K562 (cell line): ENCODE measurements at regions not wholly inside any gene's neighbourhood (a gene's known extent, or its start where the extent isn't known, plus 50 kb on each side); places are given as distances from the start of the nearest gene placed in this dataset.
A peak's percentile ranks its signal among the peaks of the same experiment; 100 is the strongest.

Experiments used
- ADNP ChIP-seq: fragments of 200-800 bp; sonication (Bioruptor generic); IDR thresholded peaks from 2 replicates; pipeline ENCODE4 v1.6.1; 2016; ENCODE audit warnings: missing genetic modification characterization, missing compliant biosample characterization
- AFF1 ChIP-seq, 2 experiments: fragments of 450-650 bp; IDR thresholded peaks; 2 replicates each; pipeline ENCODE4 v1.6.1; 2018; ENCODE audit warnings: mild to moderate bottlenecking in 2 of 2, low read depth in 1 of 2; ENCODE audit not compliant: partially characterized antibody in 2 of 2
- ARID2 ChIP-seq: fragments of 450-650 bp; IDR thresholded peaks from 2 replicates; pipeline ENCODE4 v1.6.1; 2017; ENCODE audit warnings: antibody characterized with exemption, mild to moderate bottlenecking
- CHAMP1 ChIP-seq: fragments of 450-650 bp; IDR thresholded peaks from 2 replicates; pipeline ENCODE4 v1.6.1; 2016; ENCODE audit warnings: mild to moderate bottlenecking
- E2F8 ChIP-seq: fragments of 450-650 bp; IDR thresholded peaks from 2 replicates; pipeline ENCODE4 v1.7.1; 2018; ENCODE audit warnings: mild to moderate bottlenecking, low read depth; ENCODE audit not compliant: partially characterized antibody
- FOXP1 ChIP-seq: sonication (generic); formaldehyde crosslinking; IDR thresholded peaks from 2 replicates; pipeline ENCODE4 v1.8.0; 2022; ENCODE audit warnings: mild to moderate bottlenecking, missing genetic modification reagents
- HDAC3 ChIP-seq: fragments of 450-650 bp; IDR thresholded peaks from 2 replicates; pipeline ENCODE4 v1.6.1; 2018; ENCODE audit warnings: borderline replicate concordance, mild to moderate bottlenecking, moderate library complexity; ENCODE audit not compliant: partially characterized antibody
- HMGN3 ChIP-seq: IDR thresholded peaks from 2 replicates; pipeline ENCODE4 v1.6.1; 2011; ENCODE audit warnings: borderline replicate concordance, low read depth, mild to moderate bottlenecking, mixed read lengths, low read length; ENCODE audit not compliant: insufficient read length; ENCODE audit errors: extremely low read depth
- KDM1A ChIP-seq, 2 experiments: fragments of 450-650 bp; IDR thresholded peaks; 2 replicates each; pipeline ENCODE4 v1.6.1; 2016; ENCODE audit warnings: mild to moderate bottlenecking in 2 of 2
- MLLT1 ChIP-seq, 2 experiments: fragments of 450-650 bp; IDR thresholded peaks; 2 replicates each; pipeline ENCODE4 v1.6.1; 2016
- PCBP1 ChIP-seq: fragments of 200-400 bp; formaldehyde crosslinking; IDR thresholded peaks from 2 replicates; pipeline ENCODE4 v1.6.1; 2018; ENCODE audit warnings: mild to moderate bottlenecking, low read depth, low read length; ENCODE audit not compliant: poor library complexity, severe bottlenecking
- RFX1 ChIP-seq: fragments of 450-650 bp; IDR thresholded peaks from 2 replicates; pipeline ENCODE4 v1.6.1; 2016; ENCODE audit warnings: mild to moderate bottlenecking, moderate library complexity
- SAFB ChIP-seq: fragments of 200-400 bp; formaldehyde crosslinking; IDR thresholded peaks from 2 replicates; pipeline ENCODE4 v1.6.1; 2017; ENCODE audit warnings: low read depth, low read length, borderline replicate concordance
- SMARCB1 ChIP-seq: IDR thresholded peaks from 2 replicates; pipeline ENCODE4 v1.6.1; 2011; ENCODE audit warnings: improper control_type of control experiment, low read depth; ENCODE audit not compliant: insufficient read length
- TAF9B ChIP-seq: fragments of 450-650 bp; IDR thresholded peaks from 2 replicates; pipeline ENCODE4 v1.6.1; 2018; ENCODE audit warnings: mild to moderate bottlenecking; ENCODE audit not compliant: partially characterized antibody
- TOE1 ChIP-seq, 2 experiments: fragments of 450-650 bp in 1 of 2; sonication (generic) in 1 of 2; formaldehyde crosslinking in 1 of 2; IDR thresholded peaks; 2 replicates each; pipeline versions ENCODE4 v1.7.1 to v1.8.0; 2016 to 2022; ENCODE audit warnings: borderline replicate concordance in 2 of 2, mild to moderate bottlenecking in 2 of 2, antibody characterized with exemption in 1 of 2, inconsistent platforms in 1 of 2, low read depth in 1 of 2, missing genetic modification reagents in 1 of 2, moderate library complexity in 1 of 2
- TRIM24 ChIP-seq, 2 experiments: fragments of 450-650 bp; IDR thresholded peaks; 2 replicates each; pipeline ENCODE4 v1.6.1; 2016
- ZBED1 ChIP-seq: IDR thresholded peaks from 2 replicates; pipeline ENCODE4 v1.6.1; 2014

GRCh38 chr6:158905277-158905676 lies 86.1 kb upstream of the EZR start (continued):
- TF ChIP-seq PCBP1, result no peak
- no peak for TF ChIP-seq RFX1
- peak; percentile 86 to 95 for TF ChIP-seq TRIM24 (IDR thresholded peaks at IDR 0.05)
- TF ChIP-seq FOXP1 (CRISPR knock-in tag), result no peak
- peak; percentile 56; the same call in 1 of the 2 replicates for TF ChIP-seq TOE1 (IDR thresholded peaks at IDR 0.05; ENCODE audit: borderline replicate concordance)
- TF ChIP-seq TOE1 (CRISPR knock-in tag; IDR thresholded peaks at IDR 0.05; ENCODE audit: borderline replicate concordance, low read depth), result no peak
- TF ChIP-seq HMGN3, result no peak
- peak; percentile 54 for TF ChIP-seq CHAMP1
- 0 out of 4 replicates have a peak, but pooled peaks of 1 of the 2 experiments have one; percentile 8 for TF ChIP-seq KDM1A (IDR thresholded peaks at IDR 0.05)
- TF ChIP-seq ARID2, result no peak
- TF ChIP-seq AFF1 (IDR thresholded peaks at IDR 0.05; ENCODE audit: low read depth in 1 of 2, partially characterized antibody in 2 of 2), result peak in 1 of 2 experiments; percentile 59
- no peak for TF ChIP-seq SMARCB1
- no peak for TF ChIP-seq TAF9B
- no peak for TF ChIP-seq HDAC3
- no peak for TF ChIP-seq E2F8
- no peak for TF ChIP-seq ZBED1
- TF ChIP-seq ADNP (tag), result 0 out of 2 replicates have a peak, but pooled peaks have one; percentile 19
- TF ChIP-seq MLLT1 (IDR thresholded peaks at IDR 0.05), result peak in 1 of 2 experiments; percentile 84; a peak in 2 of 4 replicates
- TF ChIP-seq SAFB, result no peak
